Sigmoid colon (tissue), 6 donors: ENCODE measurements at regions not wholly inside any gene's neighbourhood (a gene's known extent, or its start where the extent isn't known, plus 50 kb on each side); places are given as distances from the start of the nearest gene placed in this dataset.

Experiments used
- DNase-seq: peaks from one replicate; pipeline ENCODE4 v3.0.0-alpha.2; 2019
- H3K27ac ChIP-seq, 4 donors: fragments of 200-600 bp; sonication (generic); one replicate each; pipeline ENCODE4 v1.5.1; 2016 to 2019; ENCODE audit warnings: mild to moderate bottlenecking in 1 of 4
- H3K27me3 ChIP-seq, 3 donors: fragments of 200-600 bp; sonication (generic); one replicate each; pipeline ENCODE4 v1.5.1; 2019; ENCODE audit warnings: mild to moderate bottlenecking in 1 of 3
- H3K36me3 ChIP-seq, 4 donors: fragments of 200-600 bp; sonication (generic); one replicate each; pipeline ENCODE4 v1.5.1; 2016 to 2019
- H3K4me1 ChIP-seq, 4 donors: fragments of 200-600 bp; sonication (generic); one replicate each; pipeline ENCODE4 v1.5.1; 2017 to 2019
- H3K4me3 ChIP-seq, 4 donors: fragments of 200-600 bp; sonication (generic); one replicate each; pipeline ENCODE4 v1.5.1; 2017 to 2019; ENCODE audit warnings: mild to moderate bottlenecking in 2 of 4, moderate library complexity in 1 of 4
- H3K9me3 ChIP-seq, 4 donors: fragments of 200-600 bp in 3 of 4; sonication (generic) in 3 of 4; one replicate each; pipeline versions ENCODE4 v1.5.1 to v1.6.1; 2013 to 2019
- EP300 ChIP-seq, 4 donors: sonication (generic); formaldehyde crosslinking; IDR thresholded peaks; one replicate each; pipeline ENCODE4 v1.6.1; 2017; ENCODE audit warnings: antibody characterized with exemption in 4 of 4
- POLR2A ChIP-seq, 2 donors: fragments of 450-650 bp; IDR thresholded peaks; one replicate each; pipeline ENCODE4 v1.6.1; 2016; ENCODE audit warnings: antibody characterized with exemption in 2 of 2, mild to moderate bottlenecking in 2 of 2, moderate library complexity in 2 of 2
- POLR2AphosphoS5 ChIP-seq, 4 donors: sonication (generic); formaldehyde crosslinking; IDR thresholded peaks; one replicate each; pipeline ENCODE4 v1.6.1; 2017; ENCODE audit warnings: antibody characterized with exemption in 4 of 4
- WGBS, 2 donors: extraction: QIAGEN DNeasy Blood & Tissue Kit; methylation state at CpG; one replicate each; pipeline ENCODE4 v1.1.7; 2013; 5-methylcytosine and 5-hydroxymethylcytosine counted together
- intact Hi-C: fragments of 100-400 bp; cut with DNase I; formaldehyde crosslinking; loops from one replicate; pipeline ENCODE4 v1.15.1; 2023
- TF ChIP-seq, protein P1 (sequence below), 4 experiments: fragments of 450-650 bp in 3 of 4; fragments of 200-600 bp in 1 of 4; IDR thresholded peaks; one replicate each; pipeline ENCODE4 v1.5.1; 2016 to 2019; ENCODE audit warnings: antibody characterized with exemption in 4 of 4, mild to moderate bottlenecking in 3 of 4, moderate library complexity in 2 of 4
- donor health status: healthy with polysubstance abuse.
- donor health status: healthy.

DNA sequence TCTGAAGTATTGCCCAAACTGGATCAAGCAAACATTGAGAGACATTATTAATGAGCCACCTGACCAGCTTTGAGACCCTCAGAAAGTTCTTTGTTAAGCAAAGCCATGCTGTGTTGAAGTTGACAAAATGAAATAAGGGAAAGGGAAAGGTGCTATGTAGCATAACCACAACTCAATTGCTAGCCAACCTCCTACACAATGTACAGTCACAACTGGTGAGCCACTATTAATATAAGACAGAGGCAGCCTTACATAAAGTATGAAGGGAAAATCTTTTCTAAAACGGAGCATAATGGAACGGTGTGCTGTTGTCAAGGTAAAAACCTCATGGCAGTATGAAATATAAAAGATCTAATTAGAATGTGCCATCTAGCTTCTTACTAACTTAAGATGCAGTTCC is 375.8 kb upstream of the ST8SIA4 start:
- no peaks in the 10 kb centered on the region for H3K27me3 ChIP-seq
- intact Hi-C loops, result no loop called here
- H3K9me3 ChIP-seq, result no peaks in the 10 kb centered on the region
- no peak for DNase-seq
- H3K36me3 ChIP-seq, result no peaks in the 10 kb centered on the region
- TF ChIP-seq POLR2AphosphoS5 (IDR thresholded peaks at IDR 0.05) (no peak), POLR2A (IDR thresholded peaks at IDR 0.05) (no peak), EP300 (IDR thresholded peaks at IDR 0.05) (no peak)
- TF ChIP-seq, protein P1, sequence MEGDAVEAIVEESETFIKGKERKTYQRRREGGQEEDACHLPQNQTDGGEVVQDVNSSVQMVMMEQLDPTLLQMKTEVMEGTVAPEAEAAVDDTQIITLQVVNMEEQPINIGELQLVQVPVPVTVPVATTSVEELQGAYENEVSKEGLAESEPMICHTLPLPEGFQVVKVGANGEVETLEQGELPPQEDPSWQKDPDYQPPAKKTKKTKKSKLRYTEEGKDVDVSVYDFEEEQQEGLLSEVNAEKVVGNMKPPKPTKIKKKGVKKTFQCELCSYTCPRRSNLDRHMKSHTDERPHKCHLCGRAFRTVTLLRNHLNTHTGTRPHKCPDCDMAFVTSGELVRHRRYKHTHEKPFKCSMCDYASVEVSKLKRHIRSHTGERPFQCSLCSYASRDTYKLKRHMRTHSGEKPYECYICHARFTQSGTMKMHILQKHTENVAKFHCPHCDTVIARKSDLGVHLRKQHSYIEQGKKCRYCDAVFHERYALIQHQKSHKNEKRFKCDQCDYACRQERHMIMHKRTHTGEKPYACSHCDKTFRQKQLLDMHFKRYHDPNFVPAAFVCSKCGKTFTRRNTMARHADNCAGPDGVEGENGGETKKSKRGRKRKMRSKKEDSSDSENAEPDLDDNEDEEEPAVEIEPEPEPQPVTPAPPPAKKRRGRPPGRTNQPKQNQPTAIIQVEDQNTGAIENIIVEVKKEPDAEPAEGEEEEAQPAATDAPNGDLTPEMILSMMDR (IDR thresholded peaks at IDR 0.05), result no peak
- no peaks in the 10 kb centered on the region for H3K4me1 ChIP-seq
- H3K27ac ChIP-seq, result no peak overlapping the region
- H3K4me3 ChIP-seq, result no peak overlapping the region
- 94 to 97% methylated on average over 2 of the region's 2 CpGs for WGBS, 2 donors

DNA sequence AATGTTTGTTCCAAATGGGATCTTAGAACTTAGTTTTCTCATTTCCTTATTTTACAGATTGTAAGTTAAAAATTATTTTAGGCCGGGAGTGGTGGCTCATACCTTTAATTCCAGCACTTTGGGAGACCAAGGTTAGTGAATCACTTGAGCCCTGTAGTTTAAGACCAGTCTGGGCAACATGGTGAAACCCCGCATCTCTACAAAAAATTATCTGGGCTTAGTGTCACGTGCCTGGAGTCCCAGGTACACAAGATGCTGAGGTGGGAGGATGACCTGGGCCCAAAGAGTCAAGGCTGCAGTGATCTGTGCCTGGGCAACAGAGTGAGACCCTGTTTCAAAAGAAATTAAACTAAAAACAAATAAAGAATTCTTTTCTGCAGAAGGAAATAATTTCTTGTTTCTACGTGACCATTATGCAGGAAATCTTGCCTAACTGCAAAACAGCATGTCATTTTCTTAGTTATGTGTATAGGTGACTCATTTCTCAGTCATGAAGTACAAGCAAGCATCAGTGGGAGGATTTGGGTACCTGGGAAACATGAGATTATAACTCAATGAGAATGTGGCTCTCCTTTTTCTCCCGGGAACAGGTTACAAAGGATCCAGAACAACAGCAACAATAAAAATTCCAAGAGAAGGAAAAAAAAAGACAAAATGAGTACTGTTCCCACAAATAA is 375.1 kb upstream of the ST8SIA4 start:
- no peak for DNase-seq
- Histone ChIP-seq H3K27me3 (no peaks in the 10 kb centered on the region), H3K4me3 (no peak overlapping the region), H3K9me3 (no peaks in the 10 kb centered on the region), H3K36me3 (no peaks in the 10 kb centered on the region), H3K27ac (no peak overlapping the region), H3K4me1 (no peaks in the 10 kb centered on the region)
- 74 to 83% methylated on average over 5 of the region's 5 CpGs for WGBS, 2 donors
- intact Hi-C loops, result no loop called here
- TF ChIP-seq POLR2AphosphoS5 (IDR thresholded peaks at IDR 0.05) (no peak), POLR2A (IDR thresholded peaks at IDR 0.05) (no peak), EP300 (IDR thresholded peaks at IDR 0.05) (no peak)
- TF ChIP-seq, protein P1 (IDR thresholded peaks at IDR 0.05), result no peak

DNA sequence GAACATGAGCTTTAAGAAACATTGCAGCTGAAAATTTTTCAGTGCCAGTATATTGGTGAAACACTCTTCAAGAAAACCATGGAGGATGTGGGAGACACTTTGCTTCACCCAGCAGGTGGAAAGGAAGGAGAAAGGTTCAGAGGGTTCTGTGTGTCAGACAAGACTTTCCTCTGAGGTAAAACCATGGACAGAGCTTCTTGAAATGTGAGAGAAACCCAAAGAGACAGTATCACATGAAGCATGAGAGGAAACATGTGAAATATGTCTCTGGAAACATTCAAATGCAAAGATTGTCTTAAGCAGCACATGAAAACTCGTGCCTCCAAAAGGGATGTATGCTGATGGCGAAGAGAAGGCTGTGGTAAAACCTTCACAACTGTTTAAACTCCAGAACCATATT is 368.9 kb upstream of the ST8SIA4 start:
- Histone ChIP-seq H3K9me3 (no peaks in the 10 kb centered on the region), H3K27ac (no peak overlapping the region), H3K27me3 (no peaks in the 10 kb centered on the region), H3K4me3 (no peak overlapping the region), H3K4me1 (no peaks in the 10 kb centered on the region), H3K36me3 (no peaks in the 10 kb centered on the region)
- TF ChIP-seq EP300 (IDR thresholded peaks at IDR 0.05) (no peak), POLR2AphosphoS5 (IDR thresholded peaks at IDR 0.05) (no peak), POLR2A (IDR thresholded peaks at IDR 0.05) (no peak)
- TF ChIP-seq, protein P1 (IDR thresholded peaks at IDR 0.05), result no peak
- 70 to 87% methylated on average over 2 of the region's 2 CpGs for WGBS, 2 donors
- intact Hi-C loops, result no loop called here
- no peak for DNase-seq

DNA sequence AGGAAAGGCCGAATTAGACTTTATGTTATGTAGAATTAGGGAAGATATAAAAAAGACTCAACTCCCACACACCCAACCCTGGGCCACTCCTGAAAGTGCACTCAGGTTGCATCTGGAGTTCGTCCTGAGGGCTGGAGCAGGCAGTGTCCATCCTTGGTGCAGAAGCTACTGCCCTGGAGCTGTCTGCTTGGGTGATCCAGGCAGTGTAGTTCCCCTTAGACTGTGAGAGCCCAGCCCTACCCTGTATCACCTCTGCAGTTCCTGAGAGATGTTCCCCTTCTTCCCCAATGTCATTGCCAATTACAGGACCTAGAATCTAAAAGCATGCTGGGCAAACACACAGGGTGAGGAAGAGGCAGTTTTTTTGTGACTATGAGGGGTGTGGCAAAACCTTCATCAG is 368.3 kb upstream of the ST8SIA4 start:
- H3K36me3 ChIP-seq, result no peaks in the 10 kb centered on the region
- WGBS, 2 donors, result 47 to 78% methylated on average over 2 of the region's 2 CpGs
- no peak for DNase-seq
- H3K4me1 ChIP-seq, result no peaks in the 10 kb centered on the region
- TF ChIP-seq EP300 (IDR thresholded peaks at IDR 0.05) (no peak), POLR2AphosphoS5 (IDR thresholded peaks at IDR 0.05) (no peak), POLR2A (IDR thresholded peaks at IDR 0.05) (no peak)
- TF ChIP-seq, protein P1 (IDR thresholded peaks at IDR 0.05), result no peak
- no peak overlapping the region for H3K27ac ChIP-seq
- H3K9me3 ChIP-seq, result no peaks in the 10 kb centered on the region
- H3K27me3 ChIP-seq, result no peaks in the 10 kb centered on the region
- intact Hi-C loops, result no loop called here
- H3K4me3 ChIP-seq, result no peak overlapping the region

DNA sequence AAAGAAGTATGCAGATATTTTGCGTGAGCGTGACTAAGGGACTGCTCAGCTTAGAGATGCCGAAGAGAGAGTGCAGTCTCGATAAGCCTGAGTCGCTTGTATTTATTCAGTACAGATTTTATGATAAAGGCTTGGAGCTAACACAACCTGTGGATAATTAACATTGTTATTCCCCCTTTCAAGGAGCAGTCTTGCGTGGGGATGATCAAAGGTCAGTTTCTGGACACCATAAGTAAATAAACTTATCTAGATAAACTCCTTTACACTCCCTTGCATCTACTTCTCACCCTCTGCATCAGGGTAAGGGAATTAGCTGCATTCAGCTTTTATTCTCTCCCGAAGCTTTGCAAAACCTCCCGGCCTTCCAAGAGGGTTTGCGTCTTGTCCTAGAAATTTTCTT is 357.8 kb upstream of the ST8SIA4 start:
- intact Hi-C loops, result no loop called here
- WGBS, 2 donors, result 19 to 67% methylated on average over 9 of the region's 9 CpGs
- DNase-seq, result no peak

More for the DNA sequence above, 357.8 kb upstream of the ST8SIA4 start:
- TF ChIP-seq, protein P1 (IDR thresholded peaks at IDR 0.05), result no peak
- no peak for TF ChIP-seq POLR2A (IDR thresholded peaks at IDR 0.05)
- no peak for TF ChIP-seq EP300 (IDR thresholded peaks at IDR 0.05)
- Histone ChIP-seq H3K36me3 (no peaks in the 10 kb centered on the region), H3K4me1 (no peaks in the 10 kb centered on the region), H3K27me3 (no peaks in the 10 kb centered on the region), H3K9me3 (peaks cover 0 to 3% (median 0%) of the 10 kb centered on the region in 4 donors), H3K27ac (no peak overlapping the region), H3K4me3 (no peak overlapping the region)
